Keratinocyte (primary cell): ENCODE measurements at regions not wholly inside any gene's neighbourhood (a gene's known extent, or its start where the extent isn't known, plus 50 kb on each side); places are given as distances from the start of the nearest gene placed in this dataset.

Experiments used
- DNase-seq: peaks from one replicate; pipeline ENCODE4 v3.0.0-alpha.2; 2011; ENCODE audit warnings: low read depth, missing footprints, low spot score
- FAIRE-seq: peaks from 2 replicates; lab custom pipeline; 2011; peaks lifted over from hg19 to GRCh38; lab: Jason Lieb, UNC
- H2AFZ ChIP-seq: 2 replicates; pipeline ENCODE4 v1.6.0; 2012; ENCODE audit warnings: low read length, control low read depth, inconsistent platforms; ENCODE audit not compliant: control insufficient read depth
- H3K27ac ChIP-seq: 2 replicates; pipeline ENCODE4 v1.5.1; 2011; ENCODE audit warnings: low read length; ENCODE audit not compliant: control insufficient read depth, insufficient read depth
- H3K27me3 ChIP-seq: 3 replicates; pipeline ENCODE4 v1.6.0; 2011; ENCODE audit warnings: low read length; ENCODE audit not compliant: control insufficient read depth, insufficient read depth; ENCODE audit errors: extremely low read depth
- H3K36me3 ChIP-seq, 2 experiments: 2 replicates in 1 of 2; 3 replicates in 1 of 2; pipeline ENCODE4 v1.5.1; 2011; ENCODE audit warnings: low read length in 2 of 2, mild to moderate bottlenecking in 1 of 2; ENCODE audit not compliant: control insufficient read depth in 2 of 2, insufficient read depth in 2 of 2; ENCODE audit errors: extremely low read depth in 1 of 2
- H3K4me1 ChIP-seq: 3 replicates; pipeline ENCODE4 v1.5.1; 2011; ENCODE audit warnings: low read length; ENCODE audit not compliant: control insufficient read depth, insufficient read depth; ENCODE audit errors: extremely low read depth
- H3K4me2 ChIP-seq: 3 replicates; pipeline ENCODE4 v1.6.0; 2011; ENCODE audit warnings: low read depth, low read length; ENCODE audit not compliant: control insufficient read depth, insufficient read depth; ENCODE audit errors: extremely low read depth
- H3K4me3 ChIP-seq, 3 experiments: fragments of 200-600 bp in 1 of 3; sonication (generic) in 1 of 3; 2 replicates in 2 of 3; 3 replicates in 1 of 3; pipeline ENCODE4 v1.5.1; 2011 to 2016; ENCODE audit warnings: low read length in 3 of 3, mild to moderate bottlenecking in 3 of 3, control low read depth in 2 of 3, inconsistent platforms in 1 of 3, low read depth in 1 of 3, mixed read lengths in 1 of 3, mixed run types in 1 of 3, moderate library complexity in 1 of 3; ENCODE audit not compliant: control insufficient read depth in 2 of 3, insufficient read depth in 2 of 3; ENCODE audit errors: extremely low read depth in 1 of 3
- H3K79me2 ChIP-seq: 2 replicates; pipeline ENCODE4 v1.6.0; 2012; ENCODE audit warnings: low read length; ENCODE audit not compliant: control insufficient read depth, insufficient read depth
- H3K9ac ChIP-seq: 3 replicates; pipeline ENCODE4 v1.6.0; 2011; ENCODE audit warnings: low read length; ENCODE audit not compliant: control insufficient read depth, insufficient read depth; ENCODE audit errors: extremely low read depth
- H3K9me1 ChIP-seq: 3 replicates; pipeline ENCODE4 v1.6.0; 2011; ENCODE audit warnings: low read length; ENCODE audit not compliant: control insufficient read depth, insufficient read depth; ENCODE audit errors: extremely low read depth
- H3K9me3 ChIP-seq: 2 replicates; pipeline ENCODE4 v1.5.1; 2012; ENCODE audit warnings: low read depth, low read length; ENCODE audit not compliant: control insufficient read depth
- H4K20me1 ChIP-seq: 3 replicates; pipeline ENCODE4 v1.6.0; 2011; ENCODE audit warnings: low read length; ENCODE audit not compliant: control insufficient read depth, insufficient read depth; ENCODE audit errors: extremely low read depth
- EZH2 ChIP-seq: IDR thresholded peaks from one replicate; pipeline ENCODE4 v1.6.1; 2012; ENCODE audit warnings: inconsistent platforms, mild to moderate bottlenecking, low read length, moderate library complexity
- dilution Hi-C: fragments of 300-500 bp; cut with MboI; formaldehyde crosslinking; loops from one replicate; pipeline ENCODE4 v1.7.0; 2020; ENCODE audit warnings: low sequenced_read_pairs; ENCODE audit not compliant: extremely low pct_ligation_motif_present
- TF ChIP-seq, protein P1 (sequence below), 3 experiments: IDR thresholded peaks in 1 of 3; conservative IDR thresholded peaks in 1 of 3; optimal IDR thresholded peaks in 1 of 3; 2 replicates in 2 of 3; 3 replicates in 1 of 3; pipeline versions ENCODE3 to v1.5.1; 2011; ENCODE audit warnings: low read length in 3 of 3, mild to moderate bottlenecking in 3 of 3, moderate library complexity in 2 of 3, control low read depth in 1 of 3, inconsistent platforms in 1 of 3; ENCODE audit not compliant: insufficient read depth in 2 of 3; ENCODE audit errors: extremely low read depth in 1 of 3

- FAIRE-seq (no peak), DNase-seq (no peak)
- Histone ChIP-seq H3K4me1 (no peaks in the 10 kb centered on the region), H3K79me2 (no peaks in the 10 kb centered on the region), H3K4me3 (no peak overlapping the region), H4K20me1 (no peaks in the 10 kb centered on the region), H3K4me2 (no peak overlapping the region), H3K9me3 (no peaks in the 10 kb centered on the region), H3K9me1 (no peaks in the 10 kb centered on the region), H3K27ac (no peak overlapping the region), H3K36me3 (no peaks in the 10 kb centered on the region), H3K27me3 (no peaks in the 10 kb centered on the region), H3K9ac (no peak overlapping the region), H2AFZ (no peak overlapping the region)
- TF ChIP-seq, protein P1, sequence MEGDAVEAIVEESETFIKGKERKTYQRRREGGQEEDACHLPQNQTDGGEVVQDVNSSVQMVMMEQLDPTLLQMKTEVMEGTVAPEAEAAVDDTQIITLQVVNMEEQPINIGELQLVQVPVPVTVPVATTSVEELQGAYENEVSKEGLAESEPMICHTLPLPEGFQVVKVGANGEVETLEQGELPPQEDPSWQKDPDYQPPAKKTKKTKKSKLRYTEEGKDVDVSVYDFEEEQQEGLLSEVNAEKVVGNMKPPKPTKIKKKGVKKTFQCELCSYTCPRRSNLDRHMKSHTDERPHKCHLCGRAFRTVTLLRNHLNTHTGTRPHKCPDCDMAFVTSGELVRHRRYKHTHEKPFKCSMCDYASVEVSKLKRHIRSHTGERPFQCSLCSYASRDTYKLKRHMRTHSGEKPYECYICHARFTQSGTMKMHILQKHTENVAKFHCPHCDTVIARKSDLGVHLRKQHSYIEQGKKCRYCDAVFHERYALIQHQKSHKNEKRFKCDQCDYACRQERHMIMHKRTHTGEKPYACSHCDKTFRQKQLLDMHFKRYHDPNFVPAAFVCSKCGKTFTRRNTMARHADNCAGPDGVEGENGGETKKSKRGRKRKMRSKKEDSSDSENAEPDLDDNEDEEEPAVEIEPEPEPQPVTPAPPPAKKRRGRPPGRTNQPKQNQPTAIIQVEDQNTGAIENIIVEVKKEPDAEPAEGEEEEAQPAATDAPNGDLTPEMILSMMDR (optimal IDR thresholded peaks at IDR 0.05 in 1 of 3, IDR thresholded peaks at IDR 0.05 in 1 of 3, conservative IDR thresholded peaks at IDR 0.05 in 1 of 3; ENCODE audit: extremely low read depth in 1 of 3, insufficient read depth in 2 of 3, low read length in 3 of 3): no peak
- no peak for TF ChIP-seq EZH2
- dilution Hi-C loops: no loop called here
These were observed 157.4 kb upstream of the PUM3 start for GRCh38 chr9:3001311-3001710.

DNA sequence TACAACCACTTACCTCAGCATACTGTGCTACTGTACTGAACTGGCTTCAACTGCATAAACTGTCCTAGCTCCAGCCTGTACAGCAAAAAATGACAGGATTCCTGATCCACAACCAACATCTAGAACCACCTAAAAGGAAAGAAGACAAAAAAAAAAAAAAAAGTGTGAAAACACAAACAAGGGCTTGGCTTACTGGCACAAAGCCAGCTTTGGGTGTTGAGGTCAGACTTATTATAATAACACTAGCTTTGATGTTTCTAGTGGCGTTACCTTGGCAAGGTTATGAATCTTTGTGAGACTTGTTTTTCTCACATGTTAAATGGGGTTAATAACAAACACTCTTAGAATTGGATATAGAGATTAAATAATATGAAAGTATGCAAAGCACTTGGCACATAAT, 148.5 kb upstream of the PUM3 start:
- H2AFZ ChIP-seq: no peak overlapping the region
- dilution Hi-C loops: no loop called here
- no peak for FAIRE-seq
- TF ChIP-seq, protein P1 (optimal IDR thresholded peaks at IDR 0.05 in 1 of 3, IDR thresholded peaks at IDR 0.05 in 1 of 3, conservative IDR thresholded peaks at IDR 0.05 in 1 of 3; ENCODE audit: extremely low read depth in 1 of 3, insufficient read depth in 2 of 3, low read length in 3 of 3): no peak
- TF ChIP-seq EZH2: no peak
- no peaks in the 10 kb centered on the region for H3K9me3 ChIP-seq
- H3K4me3 ChIP-seq: no peak overlapping the region
- H3K27ac ChIP-seq: no peak overlapping the region
- H3K36me3 ChIP-seq: no peaks in the 10 kb centered on the region
- H4K20me1 ChIP-seq: no peaks in the 10 kb centered on the region
- no peak for DNase-seq
- no peaks in the 10 kb centered on the region for H3K27me3 ChIP-seq
- no peaks in the 10 kb centered on the region for H3K9me1 ChIP-seq
- no peaks in the 10 kb centered on the region for H3K79me2 ChIP-seq
- no peaks in the 10 kb centered on the region for H3K4me1 ChIP-seq
- no peak overlapping the region for H3K9ac ChIP-seq
- H3K4me2 ChIP-seq: no peak overlapping the region
